Transverse colon (tissue), 4 donors: ENCODE measurements at regions not wholly inside any gene's neighbourhood (a gene's known extent, or its start where the extent isn't known, plus 50 kb on each side); places are given as distances from the start of the nearest gene placed in this dataset.

ENCODE experiments used
- POLR2A ChIP-seq: fragments of 450-650 bp; IDR thresholded peaks from one replicate; pipeline ENCODE4 v1.6.1; 2016; ENCODE audit warnings: antibody characterized with exemption, mild to moderate bottlenecking, moderate library complexity
- POLR2AphosphoS5 ChIP-seq, 3 donors: sonication (generic); formaldehyde crosslinking; IDR thresholded peaks; one replicate each; pipeline ENCODE4 v1.6.1; 2016; ENCODE audit warnings: antibody characterized with exemption in 3 of 3
- TF ChIP-seq, protein P1 (sequence below), 5 experiments: fragments of 200-600 bp in 3 of 5; fragments of 450-650 bp in 2 of 5; sonication (generic) in 3 of 5; IDR thresholded peaks; 1 replicate in 2 of 5; 2 replicates in 3 of 5; pipeline ENCODE4 v1.5.1; 2016 to 2017; ENCODE audit warnings: antibody characterized with exemption in 5 of 5, inconsistent platforms in 3 of 5, mild to moderate bottlenecking in 2 of 5, moderate library complexity in 1 of 5

DNA sequence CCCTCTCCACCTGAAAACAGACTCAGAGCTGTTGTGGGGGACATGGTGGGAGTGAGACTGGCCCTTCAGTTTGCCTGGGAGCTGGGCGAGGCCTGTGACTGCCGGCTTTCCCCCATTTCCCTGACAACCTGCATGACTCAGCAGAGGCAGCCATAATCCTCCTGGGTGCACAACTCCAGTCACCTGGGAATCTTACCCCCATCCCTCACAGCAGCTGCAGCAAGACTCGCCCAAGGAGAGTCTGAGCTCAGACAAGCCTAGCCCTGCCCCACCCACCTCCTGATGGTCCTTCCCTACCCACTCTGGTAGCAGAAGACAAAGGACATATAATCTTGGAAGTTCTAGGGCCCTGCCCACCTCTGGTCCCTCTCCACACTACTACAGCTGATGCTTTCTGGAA is 207.3 kb upstream of the ARID2 start:
- TF ChIP-seq, protein P1, sequence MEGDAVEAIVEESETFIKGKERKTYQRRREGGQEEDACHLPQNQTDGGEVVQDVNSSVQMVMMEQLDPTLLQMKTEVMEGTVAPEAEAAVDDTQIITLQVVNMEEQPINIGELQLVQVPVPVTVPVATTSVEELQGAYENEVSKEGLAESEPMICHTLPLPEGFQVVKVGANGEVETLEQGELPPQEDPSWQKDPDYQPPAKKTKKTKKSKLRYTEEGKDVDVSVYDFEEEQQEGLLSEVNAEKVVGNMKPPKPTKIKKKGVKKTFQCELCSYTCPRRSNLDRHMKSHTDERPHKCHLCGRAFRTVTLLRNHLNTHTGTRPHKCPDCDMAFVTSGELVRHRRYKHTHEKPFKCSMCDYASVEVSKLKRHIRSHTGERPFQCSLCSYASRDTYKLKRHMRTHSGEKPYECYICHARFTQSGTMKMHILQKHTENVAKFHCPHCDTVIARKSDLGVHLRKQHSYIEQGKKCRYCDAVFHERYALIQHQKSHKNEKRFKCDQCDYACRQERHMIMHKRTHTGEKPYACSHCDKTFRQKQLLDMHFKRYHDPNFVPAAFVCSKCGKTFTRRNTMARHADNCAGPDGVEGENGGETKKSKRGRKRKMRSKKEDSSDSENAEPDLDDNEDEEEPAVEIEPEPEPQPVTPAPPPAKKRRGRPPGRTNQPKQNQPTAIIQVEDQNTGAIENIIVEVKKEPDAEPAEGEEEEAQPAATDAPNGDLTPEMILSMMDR (IDR thresholded peaks at IDR 0.05): no peak
- TF ChIP-seq POLR2AphosphoS5 (IDR thresholded peaks at IDR 0.05): no peak
- no peak for TF ChIP-seq POLR2A
